ENCODE measurements at regions not wholly inside any gene's neighbourhood (a gene's known extent, or its start where the extent isn't known, plus 50 kb on each side); places are given as distances from the start of the nearest gene placed in this dataset.

DNA sequence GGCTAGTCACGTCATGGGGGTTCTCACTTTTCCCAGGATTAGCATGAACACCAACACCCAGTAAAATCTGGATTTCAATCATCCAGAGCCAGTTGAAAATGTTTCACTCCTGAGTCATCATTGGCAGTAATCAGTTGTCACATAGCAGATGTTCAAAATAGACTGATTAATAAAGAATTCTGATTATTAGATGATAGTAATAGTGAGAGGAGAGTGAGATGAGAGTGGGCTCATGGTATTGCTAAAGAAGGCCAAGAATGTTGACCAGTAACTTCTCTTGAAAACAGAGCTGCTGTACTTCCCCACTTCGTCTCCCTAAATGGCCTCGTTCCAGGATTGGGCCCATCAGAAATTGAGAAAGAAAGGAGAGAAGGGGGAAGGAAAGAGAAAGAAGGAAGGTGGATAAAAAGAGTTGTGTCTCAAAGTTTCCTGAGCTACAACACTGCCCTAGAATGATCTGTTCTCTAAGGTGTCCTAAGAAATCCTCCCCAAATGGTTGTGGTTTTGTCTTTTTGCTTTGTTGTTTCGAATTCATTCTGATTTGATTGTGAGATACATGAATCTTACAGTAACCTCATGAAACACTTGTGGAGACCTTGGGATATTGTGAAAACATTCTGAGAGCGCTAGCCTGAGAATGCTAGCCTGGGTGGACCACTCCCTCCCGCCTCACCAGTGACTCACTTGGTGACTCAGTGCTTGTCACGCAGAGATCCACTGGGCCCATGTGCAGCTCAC, 502.2 kb upstream of the JARID2 start:
- DNase-seq (ENCODE audit: low read depth in 2 of 3, low spot score in 2 of 3), result peak in 1 of 3 experiments; percentile 65

DNA sequence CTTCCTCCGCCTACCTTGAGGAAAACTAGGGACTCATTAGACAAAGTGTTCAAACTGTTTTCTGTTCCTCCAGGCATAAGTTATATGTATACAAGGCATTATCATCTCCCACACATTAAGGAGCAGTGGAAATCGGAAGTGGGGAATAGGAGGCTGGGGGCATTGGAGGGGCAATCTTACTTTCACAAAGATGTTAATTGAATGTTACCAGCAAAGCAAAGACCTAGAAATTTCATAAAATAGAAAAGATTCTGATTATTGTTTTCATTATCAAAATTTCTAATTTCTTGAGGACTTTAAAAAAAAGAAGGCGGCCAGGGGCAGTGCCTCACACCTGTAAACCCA, 501.7 kb upstream of the JARID2 start:
- DNase-seq (ENCODE audit: low read depth in 2 of 3, low spot score in 2 of 3), result no peak

DNA sequence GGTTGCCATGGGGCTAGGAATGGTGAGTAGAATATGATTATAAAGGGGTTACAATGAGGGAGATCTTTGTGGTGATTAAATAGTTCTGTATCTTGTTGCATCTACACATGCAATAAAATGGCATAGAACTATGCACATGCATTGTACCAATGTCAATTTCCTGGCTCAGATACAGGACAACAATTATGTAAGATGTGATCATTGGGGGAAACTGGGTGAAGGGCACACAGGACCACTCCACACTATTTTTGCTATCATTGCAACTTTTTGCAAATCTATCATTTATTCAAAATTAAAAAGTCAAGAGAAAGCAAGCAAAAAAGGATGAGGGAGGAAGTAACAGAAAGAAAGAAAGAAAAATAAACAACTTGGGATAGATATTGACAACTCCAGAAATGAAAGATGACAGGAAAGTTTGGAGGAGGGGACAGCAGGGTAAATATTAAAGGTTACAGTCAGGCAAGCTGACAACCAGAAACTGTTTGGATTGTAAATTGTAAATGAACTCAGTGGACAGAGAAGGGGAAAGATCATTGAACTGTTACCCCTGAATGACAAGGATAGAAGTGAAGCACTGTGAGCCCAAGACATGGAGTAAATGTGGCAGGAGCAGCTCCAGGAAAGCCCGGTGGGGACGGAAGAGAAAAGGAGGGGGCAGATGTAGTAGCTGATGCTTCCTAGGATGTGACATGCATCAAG, 499.6 kb upstream of the JARID2 start:
- no peak for DNase-seq (ENCODE audit: low read depth in 2 of 3, low spot score in 2 of 3)

GRCh38 chr6:14747881-14748520, 497.9 kb upstream of the JARID2 start:
- no peak for DNase-seq (ENCODE audit: low read depth in 2 of 3, low spot score in 2 of 3)

GRCh38 chr6:14748679-14749078, 497.2 kb upstream of the JARID2 start:
- no peak for DNase-seq (ENCODE audit: low read depth in 2 of 3, low spot score in 2 of 3)

GRCh38 chr6:14750059-14750661, 495.7 kb upstream of the JARID2 start:
- no peak for DNase-seq (ENCODE audit: low read depth in 2 of 3, low spot score in 2 of 3)

DNA sequence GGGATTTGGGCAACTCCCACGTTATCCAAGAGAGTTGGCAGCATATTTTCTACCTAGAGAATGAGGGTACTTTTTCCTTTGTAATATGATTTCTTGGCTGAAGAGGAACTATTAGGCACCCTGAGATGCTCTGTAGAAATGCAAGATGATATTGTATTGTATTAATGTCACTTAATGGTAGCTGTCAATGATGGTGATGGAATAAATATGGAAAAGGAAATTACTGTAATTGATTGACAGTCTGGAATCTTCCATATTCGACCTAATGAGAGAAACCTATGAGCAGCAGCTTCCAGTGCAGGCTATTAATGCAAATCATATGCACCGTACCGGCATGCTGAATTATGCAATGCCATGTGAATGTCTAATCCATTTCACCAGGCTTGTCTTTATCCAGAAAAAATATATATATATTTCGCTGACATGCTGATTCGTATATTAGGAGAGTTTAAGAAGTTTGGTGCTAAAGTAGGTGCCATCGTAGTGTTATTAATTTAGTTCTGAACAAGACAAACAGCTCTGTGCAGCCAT, 494.2 kb upstream of the JARID2 start:
- no peak for DNase-seq (ENCODE audit: low read depth in 2 of 3, low spot score in 2 of 3)

DNA sequence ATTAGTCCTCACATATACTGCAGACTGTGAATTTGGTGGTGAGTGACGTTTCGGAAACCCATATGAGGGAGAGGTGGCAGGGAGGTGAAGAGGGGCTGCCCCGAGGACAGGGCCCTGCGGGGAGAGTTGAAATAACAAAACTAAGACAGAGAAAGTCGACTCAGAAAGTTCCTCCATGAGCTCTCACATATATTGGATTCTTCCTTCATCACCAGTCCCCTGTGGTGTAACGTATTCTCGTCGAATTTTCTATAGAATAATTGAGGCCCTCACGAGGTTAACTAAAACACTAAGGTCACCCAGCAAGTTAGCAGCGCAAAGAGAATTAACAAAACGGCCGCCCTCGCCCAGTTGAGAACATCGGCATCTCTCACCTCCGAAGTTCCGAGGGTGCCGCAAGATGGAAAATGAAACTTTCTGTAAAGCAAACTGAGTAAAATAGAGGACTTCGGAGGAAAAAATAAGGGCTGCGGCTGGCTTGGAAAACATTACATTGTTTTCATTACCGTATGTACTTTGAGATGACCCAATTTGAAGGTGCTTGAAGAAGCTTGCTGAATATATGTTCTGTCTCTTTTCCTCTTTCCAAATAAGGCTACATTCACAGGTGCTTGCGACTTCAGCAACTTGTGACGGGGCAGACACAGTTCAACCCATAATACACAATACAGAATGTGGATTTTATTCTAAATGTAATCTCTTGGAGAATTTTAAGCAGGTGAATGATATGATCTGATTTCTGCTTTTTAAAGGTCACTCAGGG, 490.9 kb upstream of the JARID2 start:
- DNase-seq (ENCODE audit: low read depth in 2 of 3, low spot score in 2 of 3), result no peak

GRCh38 chr6:14756340-14756739, 489.5 kb upstream of the JARID2 start:
- DNase-seq (ENCODE audit: low read depth in 2 of 3, low spot score in 2 of 3), result no peak

GRCh38 chr6:14757014-14757413, 488.9 kb upstream of the JARID2 start:
- no peak for DNase-seq (ENCODE audit: low read depth in 2 of 3, low spot score in 2 of 3)

- no peak for DNase-seq (ENCODE audit: low read depth in 2 of 3, low spot score in 2 of 3)
Measured at GRCh38 chr6:14757418-14757817, 488.5 kb upstream of the JARID2 start.

- DNase-seq (ENCODE audit: low read depth in 2 of 3, low spot score in 2 of 3), result no peak
Measured at GRCh38 chr6:14758421-14759081, 487.3 kb upstream of the JARID2 start.

DNA sequence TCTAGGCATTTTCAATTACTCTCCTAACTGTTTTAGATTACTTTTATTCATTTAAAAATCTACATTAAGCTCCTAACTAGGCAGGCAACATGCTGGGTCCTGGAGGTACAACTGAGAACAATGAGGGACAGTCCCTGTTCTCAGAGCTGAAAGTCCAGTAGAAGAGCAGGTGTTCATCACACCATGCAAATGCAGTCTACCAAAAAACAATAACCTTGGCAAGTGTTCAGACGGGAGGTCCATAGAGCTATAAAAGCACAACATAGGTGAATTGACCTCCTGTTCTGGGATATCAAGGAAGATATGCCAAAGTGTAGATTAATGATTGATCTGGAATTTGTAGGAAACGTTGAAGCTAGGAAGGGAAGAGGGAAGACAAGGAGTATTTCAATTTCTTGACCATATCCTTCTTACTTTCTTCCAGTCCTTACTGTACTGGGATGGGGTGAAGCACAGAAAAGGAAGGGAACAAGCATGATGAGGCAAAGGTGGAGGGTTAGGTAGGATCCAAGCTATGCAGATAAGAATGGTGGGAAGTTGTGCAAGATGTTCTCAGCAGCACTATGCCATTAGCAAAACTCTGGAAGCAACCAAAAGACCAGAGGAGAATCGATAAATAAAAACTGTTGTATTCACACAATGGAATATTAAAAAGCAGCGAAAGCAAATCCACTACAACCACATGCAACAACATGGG, 485.7 kb upstream of the JARID2 start:
- no peak for DNase-seq (ENCODE audit: low read depth in 2 of 3, low spot score in 2 of 3)

DNA sequence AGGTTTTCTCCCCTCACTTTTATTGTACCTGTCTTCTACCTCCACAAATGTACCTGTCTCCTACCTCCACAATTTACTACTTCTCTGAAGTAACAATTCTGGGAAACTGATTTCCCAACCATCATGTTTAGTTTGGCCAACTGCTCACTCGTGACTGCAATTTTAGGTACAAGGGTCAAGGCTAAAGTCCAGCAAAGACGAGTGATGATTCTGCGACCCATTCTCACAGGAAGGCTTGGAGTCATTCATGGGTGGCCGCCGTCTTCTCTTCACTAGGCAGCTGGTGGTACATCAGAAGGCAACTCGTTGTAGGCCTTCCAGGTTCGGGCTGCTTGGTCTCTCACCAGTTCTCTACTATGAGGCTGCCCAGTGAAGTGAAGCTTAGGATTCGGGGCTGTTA, 483.8 kb upstream of the JARID2 start:
- no peak for DNase-seq (ENCODE audit: low read depth in 2 of 3, low spot score in 2 of 3)

DNA sequence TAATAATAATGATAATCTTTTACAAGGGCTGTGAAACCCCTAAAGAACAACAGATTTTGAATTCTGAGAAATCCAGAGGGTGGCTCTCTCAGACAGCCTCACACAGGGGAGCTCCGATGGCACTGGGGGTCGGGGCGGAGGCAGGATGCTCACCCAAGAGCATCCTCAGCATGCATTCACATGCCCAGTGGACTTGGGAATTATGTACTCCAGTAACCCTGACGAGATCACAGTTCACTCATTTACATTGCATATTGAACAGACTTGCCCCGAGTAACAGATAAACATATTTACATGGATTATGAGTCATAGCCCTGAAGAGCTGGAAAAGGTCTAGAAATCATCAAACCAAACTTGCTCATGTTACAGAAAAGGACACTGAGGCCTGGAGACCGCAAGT, 482.7 kb upstream of the JARID2 start:
- DNase-seq (ENCODE audit: low read depth in 2 of 3, low spot score in 2 of 3), result no peak

DNA sequence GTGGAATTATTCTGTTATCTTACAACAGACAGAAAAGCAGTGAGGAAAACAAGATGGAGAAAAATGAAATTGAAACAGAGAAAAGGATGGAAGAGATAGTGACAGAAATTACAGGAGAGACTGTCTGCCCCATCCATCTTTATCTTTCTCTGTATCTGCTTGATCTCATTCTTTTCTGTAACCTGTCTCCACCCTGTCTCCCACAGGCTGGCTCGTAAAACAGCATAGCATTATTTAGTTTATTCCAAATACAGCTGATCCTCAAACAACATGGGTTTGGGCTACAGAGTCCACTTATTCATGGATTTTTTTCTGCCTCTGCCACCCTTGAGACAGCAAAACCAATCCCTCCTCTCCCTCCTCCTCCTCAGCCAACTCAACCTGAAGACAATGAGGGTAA, 482.3 kb upstream of the JARID2 start:
- no peak for DNase-seq (ENCODE audit: low read depth in 2 of 3, low spot score in 2 of 3)

GRCh38 chr6:14765106-14765505, 480.8 kb upstream of the JARID2 start:
- DNase-seq (ENCODE audit: low read depth in 2 of 3, low spot score in 2 of 3), result no peak

GRCh38 chr6:14765721-14766390, 480.0 kb upstream of the JARID2 start:
- no peak for DNase-seq (ENCODE audit: low read depth in 2 of 3, low spot score in 2 of 3)

- DNase-seq (ENCODE audit: low read depth in 2 of 3, low spot score in 2 of 3), result no peak
Measured at GRCh38 chr6:14766391-14766994, 479.4 kb upstream of the JARID2 start.
